HAP-1 (cell line): ENCODE measurements at regions not wholly inside any gene's neighbourhood (a gene's known extent, or its start where the extent isn't known, plus 50 kb on each side); places are given as distances from the start of the nearest gene placed in this dataset.
A peak's percentile ranks its signal among the peaks of the same experiment; 100 is the strongest.

Source experiments
- DNase-seq, 2 experiments: peaks; one replicate each; pipeline ENCODE4 v3.0.0-alpha.2; 2016 to 2020; ENCODE audit warnings: low spot score in 2 of 2
- H3K27me3 ChIP-seq: fragments of 250-450 bp; sonication (Bioruptor Pico); 2 replicates; pipeline ENCODE4 v1.5.1; 2020; ENCODE audit warnings: low read depth, mild to moderate bottlenecking, moderate library complexity
- H3K36me3 ChIP-seq: fragments of 250-450 bp; sonication (Bioruptor Pico); replicated peaks from 2 replicates; pipeline ENCODE4 v1.5.1; 2020; ENCODE audit warnings: mild to moderate bottlenecking
- H3K4me1 ChIP-seq: fragments of 250-450 bp; sonication (Bioruptor Pico); 2 replicates; pipeline ENCODE4 v1.5.1; 2020; ENCODE audit warnings: mild to moderate bottlenecking
- H3K4me3 ChIP-seq: fragments of 250-450 bp; sonication (Bioruptor Pico); 2 replicates; pipeline ENCODE4 v1.5.1; 2020; ENCODE audit warnings: mild to moderate bottlenecking, moderate library complexity
- H3K9me3 ChIP-seq: fragments of 250-450 bp; sonication (Bioruptor Pico); 2 replicates; pipeline ENCODE4 v1.5.1; 2020; ENCODE audit warnings: mild to moderate bottlenecking, moderate library complexity
- in situ Hi-C: fragments of 300-500 bp; cut with MboI; formaldehyde crosslinking; loops from 3 replicates; pipeline ENCODE4 v1.14.3; 2020; ENCODE audit warnings: low sequenced_read_pairs, inconsistent platforms, mixed read lengths

DNA sequence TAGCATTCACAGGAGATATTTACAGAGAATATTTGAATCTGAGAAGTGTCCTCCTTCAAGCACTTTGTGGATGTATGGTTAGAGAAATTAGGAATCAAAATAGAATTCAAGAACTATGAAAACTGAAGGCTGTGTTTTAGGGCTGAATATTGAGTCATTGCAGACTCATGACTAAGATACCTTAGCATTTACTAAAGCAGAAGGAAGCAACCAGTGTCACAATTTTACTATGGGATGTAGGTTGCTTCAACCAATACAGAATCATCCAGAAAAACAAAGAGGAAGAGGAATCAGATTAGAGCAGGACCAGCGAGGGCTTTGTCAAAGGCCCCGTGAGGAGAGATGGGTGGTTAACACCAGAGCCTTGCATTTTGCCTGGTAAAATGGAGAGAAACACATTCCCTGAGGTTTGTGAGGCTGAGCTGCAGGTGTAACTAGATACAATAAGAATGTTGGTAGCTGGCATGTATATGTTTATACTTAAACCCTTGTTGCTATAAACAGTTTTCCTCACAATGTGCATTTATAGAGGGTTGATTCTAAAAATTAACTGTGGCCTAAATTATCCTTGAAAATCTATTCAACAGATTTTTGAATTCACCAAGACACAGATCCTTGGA is 518.1 kb downstream of the AGTPBP1 start:
- DNase-seq = no peak
- H3K27me3 ChIP-seq = no peaks in the 10 kb centered on the region
- no peaks in the 10 kb centered on the region for H3K4me1 ChIP-seq
- H3K4me3 ChIP-seq = no peak overlapping the region
- in situ Hi-C loops = no loop called here
- H3K36me3 ChIP-seq = no peaks in the 10 kb centered on the region
- H3K9me3 ChIP-seq = no peaks in the 10 kb centered on the region

DNA sequence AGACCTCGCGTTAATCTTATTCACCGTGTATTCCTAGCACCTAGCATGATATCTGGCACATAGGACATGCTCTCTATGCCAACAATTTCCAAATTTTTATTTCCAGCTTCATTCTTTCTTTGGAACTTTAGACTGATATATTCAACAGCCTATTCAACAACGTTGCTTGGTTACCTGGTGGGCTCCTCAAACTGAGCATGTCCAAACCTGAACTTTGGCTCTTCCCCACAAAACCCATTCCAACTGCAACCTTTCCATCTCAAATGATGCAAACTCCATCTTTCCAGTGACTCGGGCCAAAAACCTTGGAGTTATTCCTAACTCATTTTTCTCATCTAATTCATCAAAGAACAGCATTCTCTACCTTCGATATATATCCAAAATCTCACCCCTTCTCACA is 525.2 kb downstream of the AGTPBP1 start:
- in situ Hi-C loops = no loop called here
- H3K4me1 ChIP-seq = peaks cover 28% of the 10 kb centered on the region
- no peak for DNase-seq
- no peak overlapping the region for H3K4me3 ChIP-seq
- H3K36me3 ChIP-seq = no peaks in the 10 kb centered on the region
- no peaks in the 10 kb centered on the region for H3K9me3 ChIP-seq
- no peaks in the 10 kb centered on the region for H3K27me3 ChIP-seq

DNA sequence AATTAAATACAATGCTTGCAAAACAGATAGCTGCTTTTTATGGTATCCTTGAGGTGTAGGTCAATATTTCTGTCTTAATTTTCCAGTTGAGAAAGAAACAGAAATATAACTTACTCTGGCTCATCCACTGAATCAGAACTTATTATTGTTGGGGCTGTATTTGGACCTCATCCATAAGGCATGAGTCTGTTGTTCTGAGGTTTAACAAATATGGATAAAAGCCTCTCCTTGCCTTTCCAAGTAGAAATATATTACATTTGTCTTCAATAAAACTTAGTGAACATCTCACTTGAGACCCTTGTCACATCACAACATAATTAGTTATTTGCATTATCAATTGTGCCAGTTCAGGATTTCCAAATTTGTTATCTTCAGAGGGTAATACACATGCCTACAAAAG is 525.8 kb downstream of the AGTPBP1 start:
- in situ Hi-C loops = no loop called here
- H3K4me1 ChIP-seq = peaks cover 28% of the 10 kb centered on the region
- no peak overlapping the region for H3K4me3 ChIP-seq
- no peaks in the 10 kb centered on the region for H3K27me3 ChIP-seq
- no peaks in the 10 kb centered on the region for H3K36me3 ChIP-seq
- no peaks in the 10 kb centered on the region for H3K9me3 ChIP-seq
- DNase-seq = no peak

DNA sequence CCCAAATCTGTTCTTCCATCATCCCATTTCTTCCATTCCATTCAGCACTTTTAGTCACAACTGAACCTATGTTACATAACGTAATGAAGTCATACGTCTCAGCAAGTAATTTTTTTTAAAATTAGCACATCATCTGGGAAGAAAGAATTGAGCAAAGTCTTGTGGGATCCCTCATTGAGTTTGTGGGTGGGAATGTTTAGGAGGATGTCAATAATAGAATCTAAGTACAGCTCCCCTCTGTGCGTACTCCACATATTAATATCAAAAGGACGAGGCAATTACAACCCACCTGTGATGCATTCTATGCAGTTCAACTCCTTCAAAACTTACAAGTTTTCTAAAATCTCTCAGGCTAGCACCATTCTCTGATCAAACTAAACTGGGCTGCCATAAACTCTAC is 526.3 kb downstream of the AGTPBP1 start:
- Histone ChIP-seq H3K4me1 (peaks cover 28% of the 10 kb centered on the region), H3K9me3 (no peaks in the 10 kb centered on the region), H3K27me3 (no peaks in the 10 kb centered on the region), H3K36me3 (no peaks in the 10 kb centered on the region), H3K4me3 (no peak overlapping the region)
- DNase-seq = no peak
- in situ Hi-C loops = no loop called here

DNA sequence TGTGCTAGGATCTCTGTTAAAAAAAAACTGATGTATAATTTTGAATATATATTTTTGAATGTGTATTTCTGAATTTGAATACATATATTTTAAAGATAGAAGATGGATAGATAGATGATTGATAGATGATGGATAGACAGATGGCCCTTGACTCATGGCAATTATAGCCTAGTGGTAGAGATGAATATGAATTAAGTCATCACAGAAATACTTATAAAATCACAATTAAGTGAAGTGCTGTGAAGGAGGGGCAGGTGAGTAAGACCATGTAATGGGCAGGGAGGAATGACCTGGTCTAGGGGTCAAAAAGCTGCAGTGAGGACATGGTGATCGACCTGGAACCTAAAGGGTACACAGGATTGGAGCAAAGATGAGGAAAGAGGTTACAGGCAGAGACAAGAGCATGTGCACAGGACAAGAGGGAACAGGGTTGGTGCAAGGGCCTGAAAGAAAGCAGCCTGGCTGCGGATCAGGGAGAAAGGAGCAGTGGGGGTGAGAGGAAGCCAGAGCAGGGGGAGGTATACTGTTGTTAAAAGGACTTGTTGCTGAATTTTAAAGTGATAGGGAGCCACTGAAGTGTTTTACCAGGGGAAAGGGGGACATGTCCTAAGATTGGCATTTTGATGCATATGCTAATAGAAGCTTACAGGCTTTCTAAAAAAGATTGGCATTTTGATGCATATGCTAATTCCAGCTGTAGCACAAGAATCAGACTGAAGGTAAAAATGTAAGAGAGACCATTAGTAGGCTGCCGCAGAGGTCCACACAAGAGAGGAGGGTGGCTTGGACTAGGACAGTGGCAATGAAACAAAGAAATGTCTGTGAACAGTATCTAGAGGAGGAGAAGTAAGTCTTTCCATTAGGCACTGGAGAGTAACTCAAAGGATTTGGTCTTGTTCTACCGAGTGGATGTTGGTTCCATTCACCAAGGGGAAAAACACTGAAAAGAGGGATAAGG is 527.8 kb downstream of the AGTPBP1 start:
- Histone ChIP-seq H3K4me3 (no peak overlapping the region), H3K9me3 (no peaks in the 10 kb centered on the region), H3K36me3 (no peaks in the 10 kb centered on the region), H3K4me1 (peaks cover 28% of the 10 kb centered on the region), H3K27me3 (no peaks in the 10 kb centered on the region)
- in situ Hi-C loops = no loop called here
- DNase-seq = peak; percentile 61 to 78

DNA sequence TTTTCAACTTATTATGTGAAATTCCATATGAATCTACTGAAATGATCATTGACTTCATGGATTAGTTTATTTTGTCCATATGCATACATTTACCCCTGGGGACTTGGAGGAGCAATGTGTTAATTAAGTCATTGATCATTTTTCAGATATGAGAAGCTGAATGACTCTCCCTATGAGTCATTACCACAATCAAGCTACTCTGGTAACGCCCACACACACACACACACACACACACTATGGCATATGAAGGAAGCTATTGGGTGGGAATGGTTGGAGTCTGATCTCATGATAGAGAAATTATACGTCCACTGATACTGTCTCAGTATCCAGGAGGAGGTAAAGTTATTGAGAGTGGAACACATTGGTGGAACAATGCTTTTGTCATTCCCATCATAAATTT is 528.9 kb downstream of the AGTPBP1 start:
- in situ Hi-C loops = no loop called here
- Histone ChIP-seq H3K9me3 (no peaks in the 10 kb centered on the region), H3K36me3 (no peaks in the 10 kb centered on the region), H3K4me1 (peaks cover 28% of the 10 kb centered on the region), H3K27me3 (no peaks in the 10 kb centered on the region), H3K4me3 (no peak overlapping the region)
- DNase-seq = peak; percentile 37 to 49

DNA sequence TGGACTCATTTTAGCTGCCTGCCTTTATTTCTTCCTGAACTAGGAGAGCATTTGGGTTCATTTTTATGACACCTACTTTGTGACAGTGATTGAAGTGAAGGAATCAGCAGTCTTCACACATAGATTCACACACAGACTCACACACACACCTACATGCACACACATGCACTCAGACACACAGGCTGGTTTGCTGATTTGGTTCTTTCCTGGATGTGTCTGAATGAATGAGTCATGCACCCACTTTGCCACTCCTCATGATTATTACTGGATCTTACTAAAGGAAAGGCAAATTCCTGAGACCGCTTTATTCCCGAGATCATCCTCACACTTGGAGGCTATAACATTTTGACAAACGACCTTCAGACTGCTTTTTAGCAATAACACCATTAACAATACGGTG is 529.5 kb downstream of the AGTPBP1 start:
- no peaks in the 10 kb centered on the region for H3K36me3 ChIP-seq
- DNase-seq = peak; percentile 9 to 32
- H3K4me3 ChIP-seq = no peak overlapping the region
- peaks cover 28% of the 10 kb centered on the region for H3K4me1 ChIP-seq
- no peaks in the 10 kb centered on the region for H3K27me3 ChIP-seq
- no peaks in the 10 kb centered on the region for H3K9me3 ChIP-seq
- in situ Hi-C loops = no loop called here

DNA sequence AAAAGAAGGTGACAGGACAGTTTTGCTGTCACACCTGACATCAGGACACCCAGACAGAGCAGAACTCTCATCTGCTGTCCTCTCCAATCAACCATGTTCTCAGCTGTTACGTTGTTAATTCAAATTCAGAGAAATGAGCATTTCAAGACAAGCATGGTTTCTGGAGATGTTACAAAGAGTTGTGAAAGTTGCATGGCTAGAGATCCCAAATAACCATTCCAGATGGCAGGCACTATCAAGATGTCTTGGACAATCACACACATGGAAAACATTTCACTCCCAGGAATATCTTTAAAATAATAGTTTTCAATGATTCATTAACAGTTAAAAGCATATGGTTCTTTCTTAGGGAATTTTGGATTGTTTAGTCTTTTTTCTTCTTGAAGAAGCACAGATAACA is 533.1 kb downstream of the AGTPBP1 start:
- Histone ChIP-seq H3K27me3 (no peaks in the 10 kb centered on the region), H3K36me3 (no peaks in the 10 kb centered on the region), H3K4me1 (peaks cover 20% of the 10 kb centered on the region), H3K4me3 (no peak overlapping the region), H3K9me3 (no peaks in the 10 kb centered on the region)
- in situ Hi-C loops = no loop called here
- no peak for DNase-seq

DNA sequence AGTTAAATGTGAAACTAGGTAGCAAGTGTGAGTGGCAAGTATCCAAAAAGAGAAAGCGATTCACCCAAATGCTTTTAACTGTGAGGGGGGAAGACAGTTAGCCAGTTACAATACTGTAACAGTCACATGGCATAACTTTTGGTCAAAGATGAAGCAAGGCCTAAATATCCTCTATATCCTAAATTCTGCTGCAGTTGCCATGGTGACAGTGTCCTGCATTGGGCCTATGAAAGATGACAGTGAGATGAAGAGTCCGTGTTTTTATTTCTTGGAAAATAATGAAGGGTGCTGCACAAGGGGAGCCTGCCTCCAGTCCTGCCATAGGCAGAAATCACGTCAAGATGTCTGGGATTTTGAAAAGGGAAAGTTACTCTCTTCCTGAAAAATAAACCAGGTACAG is 534.6 kb downstream of the NTRK2 start:
- Histone ChIP-seq H3K4me1 (no peaks in the 10 kb centered on the region), H3K36me3 (no peaks in the 10 kb centered on the region), H3K27me3 (no peaks in the 10 kb centered on the region), H3K4me3 (no peak overlapping the region), H3K9me3 (no peaks in the 10 kb centered on the region)
- no peak for DNase-seq
- in situ Hi-C loops = no loop called here

DNA sequence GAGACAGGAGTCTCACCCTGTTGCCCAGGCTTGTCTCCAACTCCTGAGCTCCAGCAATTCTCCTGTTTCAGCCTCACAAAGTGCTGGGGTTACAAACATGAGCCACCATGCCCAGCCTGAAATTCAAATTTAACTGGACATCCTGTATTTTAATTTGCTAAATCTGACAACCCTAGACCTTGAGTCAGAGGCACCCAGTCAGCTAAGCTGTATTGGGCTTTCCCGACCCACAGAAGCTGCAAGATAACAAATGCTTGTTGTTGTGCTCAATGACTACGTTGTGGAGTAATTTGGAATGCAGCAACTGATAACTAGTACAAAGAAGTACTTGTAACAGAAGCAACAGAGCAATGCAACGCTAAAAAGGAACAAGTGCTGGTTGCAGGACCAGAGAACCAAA is 533.1 kb downstream of the NTRK2 start:
- in situ Hi-C loops = no loop called here

DNA sequence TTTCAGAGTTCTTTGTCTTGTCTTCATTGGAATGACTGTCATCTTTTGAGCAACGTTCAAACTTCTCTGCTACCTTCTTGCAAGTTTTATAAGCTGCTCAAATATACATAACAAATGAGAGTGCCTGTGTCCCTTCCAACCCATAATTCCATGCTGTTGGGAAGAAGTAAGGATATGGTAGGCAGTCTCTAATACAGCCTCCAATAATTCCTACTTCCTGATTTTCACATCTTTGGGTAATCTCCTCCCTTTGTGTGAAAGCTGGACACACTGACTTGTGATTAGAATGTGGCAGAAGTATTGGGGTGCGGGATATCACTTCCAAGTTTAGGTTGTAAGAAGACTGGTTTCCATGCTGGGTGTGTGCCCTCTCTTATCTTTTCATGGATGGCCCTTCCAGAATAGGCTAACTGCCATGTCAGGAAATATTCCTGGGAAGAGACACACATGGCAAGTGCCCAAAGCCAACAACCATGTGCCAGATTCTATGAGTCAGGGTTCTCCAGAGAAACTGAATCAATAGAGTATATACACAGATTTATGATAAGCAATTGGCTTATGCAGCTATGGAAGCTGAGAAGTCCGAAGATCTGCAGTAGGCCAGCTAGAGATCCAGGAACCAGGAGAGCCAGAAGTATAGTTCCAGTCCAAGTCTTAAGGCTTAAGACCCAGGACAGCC is 531.3 kb downstream of the NTRK2 start:
- in situ Hi-C loops = no loop called here

More for the DNA sequence above, 533.1 kb downstream of the NTRK2 start:
- Histone ChIP-seq H3K4me1 (no peaks in the 10 kb centered on the region), H3K27me3 (no peaks in the 10 kb centered on the region), H3K4me3 (no peak overlapping the region), H3K36me3 (no peaks in the 10 kb centered on the region), H3K9me3 (no peaks in the 10 kb centered on the region)
- no peak for DNase-seq

DNA sequence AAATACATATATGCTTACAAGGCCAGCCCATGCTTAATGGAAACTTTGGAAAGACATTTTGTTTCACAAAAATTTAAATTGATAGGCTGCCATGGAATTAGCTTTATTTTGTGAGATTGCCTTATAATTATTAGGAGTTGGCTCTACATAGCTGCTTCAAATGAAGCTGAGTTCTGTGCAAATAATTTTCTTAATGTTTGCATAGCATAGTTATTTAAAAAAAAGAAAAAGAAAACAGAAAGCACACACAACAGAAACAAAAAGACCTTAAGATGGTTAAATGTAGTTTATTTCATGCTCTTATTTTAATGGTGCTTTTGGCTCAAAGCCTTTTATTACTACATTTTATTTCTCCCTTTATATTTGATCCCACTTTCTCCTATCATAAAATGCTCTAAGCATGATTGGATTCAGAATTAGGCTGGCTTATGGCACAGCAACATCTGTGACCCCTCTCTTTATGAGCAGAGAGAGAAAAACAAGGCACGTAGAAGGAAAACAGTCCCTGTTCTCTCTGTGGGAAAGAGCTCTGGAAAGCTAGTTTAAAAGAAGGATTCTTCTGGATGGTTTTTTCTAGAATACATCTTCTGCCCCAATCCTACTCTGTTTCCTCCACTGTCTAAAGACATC is 530.5 kb downstream of the NTRK2 start:
- H3K27me3 ChIP-seq = no peaks in the 10 kb centered on the region
- no peaks in the 10 kb centered on the region for H3K4me1 ChIP-seq
- H3K9me3 ChIP-seq = no peaks in the 10 kb centered on the region
- DNase-seq = no peak
- no peaks in the 10 kb centered on the region for H3K36me3 ChIP-seq
- no peak overlapping the region for H3K4me3 ChIP-seq
- in situ Hi-C loops = no loop called here

More for the DNA sequence above, 531.3 kb downstream of the NTRK2 start:
- H3K27me3 ChIP-seq = no peaks in the 10 kb centered on the region
- no peaks in the 10 kb centered on the region for H3K36me3 ChIP-seq
- H3K4me3 ChIP-seq = no peak overlapping the region
- H3K4me1 ChIP-seq = no peaks in the 10 kb centered on the region
- no peaks in the 10 kb centered on the region for H3K9me3 ChIP-seq
- no peak for DNase-seq

DNA sequence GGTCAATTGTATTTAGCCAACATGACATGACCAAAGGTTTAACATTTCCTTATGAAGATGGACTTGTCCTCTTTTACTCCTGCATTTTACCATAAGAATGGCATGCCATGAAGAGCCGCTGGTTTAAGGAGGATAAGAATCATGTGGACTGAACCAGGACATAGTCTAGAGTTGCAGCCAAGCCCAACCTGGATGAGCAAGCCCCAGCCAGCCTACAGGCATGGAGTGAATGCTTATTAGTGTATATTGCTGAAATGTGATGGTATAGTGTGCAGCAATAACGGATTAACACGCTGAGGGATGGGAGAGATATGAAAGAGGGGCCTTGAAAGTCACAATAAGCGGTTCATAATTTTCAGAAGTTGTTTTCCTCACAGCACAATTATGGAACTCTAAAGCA is 523.2 kb downstream of the NTRK2 start:
- in situ Hi-C loops = no loop called here
- no peak overlapping the region for H3K4me3 ChIP-seq
- H3K27me3 ChIP-seq = no peaks in the 10 kb centered on the region
- no peak for DNase-seq
- H3K36me3 ChIP-seq = no peaks in the 10 kb centered on the region
- no peaks in the 10 kb centered on the region for H3K9me3 ChIP-seq
- no peaks in the 10 kb centered on the region for H3K4me1 ChIP-seq

DNA sequence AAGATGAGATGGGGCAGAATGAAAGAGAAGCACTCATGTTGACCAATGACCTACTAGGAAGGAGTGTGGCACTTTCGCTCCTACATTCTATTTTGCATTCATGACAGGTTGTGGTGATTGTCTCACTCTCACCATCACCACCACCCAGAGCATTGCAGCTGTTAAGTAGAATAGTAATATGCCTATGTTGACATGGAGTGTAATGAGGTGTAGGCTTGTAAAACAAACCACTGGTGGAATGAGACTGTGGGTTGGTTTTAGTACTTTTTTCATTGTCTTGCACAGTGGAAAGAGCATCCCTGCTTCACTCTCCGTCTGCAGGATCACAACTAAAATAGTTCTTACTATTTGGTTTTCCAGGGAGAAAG is 516.7 kb downstream of the NTRK2 start:
- DNase-seq = no peak
- Histone ChIP-seq H3K4me1 (no peaks in the 10 kb centered on the region), H3K9me3 (no peaks in the 10 kb centered on the region), H3K27me3 (no peaks in the 10 kb centered on the region), H3K36me3 (no peaks in the 10 kb centered on the region), H3K4me3 (no peak overlapping the region)
- in situ Hi-C loops = no loop called here
